HepG2 (cell line): ENCODE measurements at regions not wholly inside any gene's neighbourhood (a gene's known extent, or its start where the extent isn't known, plus 50 kb on each side); places are given as distances from the start of the nearest gene placed in this dataset.

Experiments used
- FOXP1 ChIP-seq, 2 experiments: fragments of 450-650 bp in 1 of 2; IDR thresholded peaks; 2 replicates each; pipeline ENCODE4 v1.6.1; 2017 to 2018; ENCODE audit warnings: antibody characterized with exemption in 1 of 2
- POLR2A ChIP-seq, 2 experiments: IDR thresholded peaks; 2 replicates each; pipeline ENCODE4 v1.6.1; 2011; ENCODE audit warnings: low read depth in 2 of 2, low read length in 2 of 2, mild to moderate bottlenecking in 1 of 2, moderate library complexity in 1 of 2; ENCODE audit not compliant: insufficient read depth in 1 of 2
- TF ChIP-seq, protein P1 (sequence below): sonication (generic); formaldehyde crosslinking; IDR thresholded peaks from 2 replicates; pipeline ENCODE4 v1.5.0; 2020; ENCODE audit warnings: mild to moderate bottlenecking, missing genetic modification reagents

DNA sequence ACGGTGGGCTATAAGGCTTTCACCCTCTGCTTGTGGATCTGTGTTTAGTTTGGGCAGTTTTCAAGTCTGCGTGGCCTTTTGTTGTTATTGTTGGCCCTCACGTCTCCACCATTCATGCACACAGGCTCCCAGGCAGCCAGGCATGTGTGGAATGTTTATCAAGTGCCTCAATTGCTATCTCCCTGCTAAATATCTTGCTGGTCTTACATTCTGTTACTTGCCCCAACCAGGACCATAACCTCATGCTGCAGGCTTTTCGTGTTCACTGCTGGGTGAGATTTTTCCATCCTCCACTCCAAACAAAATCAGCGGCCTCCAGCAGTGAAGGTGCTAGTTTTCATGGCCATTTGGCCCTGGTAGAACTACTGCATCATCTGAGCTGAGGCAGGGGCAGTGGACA lies 63.0 kb upstream of the DSC1 start:
- TF ChIP-seq FOXP1 (IDR thresholded peaks at IDR 0.05), result no peak
- peak; percentile 50 for TF ChIP-seq FOXP1 (CRISPR knock-in tag; IDR thresholded peaks at IDR 0.05)
- TF ChIP-seq POLR2A (IDR thresholded peaks at IDR 0.05; ENCODE audit: insufficient read depth in 1 of 2, low read depth in 2 of 2, low read length in 2 of 2), result no peak
- TF ChIP-seq, protein P1, sequence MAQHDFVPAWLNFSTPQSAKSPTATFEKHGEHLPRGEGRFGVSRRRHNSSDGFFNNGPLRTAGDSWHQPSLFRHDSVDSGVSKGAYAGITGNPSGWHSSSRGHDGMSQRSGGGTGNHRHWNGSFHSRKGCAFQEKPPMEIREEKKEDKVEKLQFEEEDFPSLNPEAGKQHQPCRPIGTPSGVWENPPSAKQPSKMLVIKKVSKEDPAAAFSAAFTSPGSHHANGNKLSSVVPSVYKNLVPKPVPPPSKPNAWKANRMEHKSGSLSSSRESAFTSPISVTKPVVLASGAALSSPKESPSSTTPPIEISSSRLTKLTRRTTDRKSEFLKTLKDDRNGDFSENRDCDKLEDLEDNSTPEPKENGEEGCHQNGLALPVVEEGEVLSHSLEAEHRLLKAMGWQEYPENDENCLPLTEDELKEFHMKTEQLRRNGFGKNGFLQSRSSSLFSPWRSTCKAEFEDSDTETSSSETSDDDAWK (CRISPR knock-in tag), result no peak
